Stimulated activated CD4-positive, alpha-beta T cell treated with anti-CD3 and anti-CD28 coated beads, Interleukin-4, amount 100 ng/mL, for 1 hour (primary cell): ENCODE measurements at regions not wholly inside any gene's neighbourhood (a gene's known extent, or its start where the extent isn't known, plus 50 kb on each side); places are given as distances from the start of the nearest gene placed in this dataset.

Experiments used
- DNase-seq: peaks from one replicate; pipeline ENCODE4 v3.0.0-alpha.2; 2020

- DNase-seq, result no peak
These were observed 1297.7 kb downstream of the C4orf33 start for GRCh38 chr4:130393642-130394041.

DNA sequence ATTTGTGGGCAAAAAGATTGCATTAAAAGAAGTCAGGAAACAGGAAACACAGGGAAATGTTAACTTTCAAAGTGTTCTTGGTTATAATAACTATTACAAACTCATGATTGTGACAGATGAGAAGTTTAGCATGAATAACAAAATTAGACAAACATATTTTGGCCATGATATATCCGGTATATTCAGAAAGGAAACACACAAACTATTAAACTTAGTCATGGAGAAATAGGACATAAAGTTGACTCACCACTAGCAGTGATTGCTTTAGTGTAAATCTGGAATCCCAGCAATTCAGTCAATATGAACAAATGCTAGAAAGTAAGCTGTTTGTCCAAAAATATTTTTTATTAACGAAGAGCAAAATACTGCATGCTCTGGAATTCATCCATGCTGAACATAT, 1299.9 kb downstream of the C4orf33 start:
- DNase-seq, result no peak

DNA sequence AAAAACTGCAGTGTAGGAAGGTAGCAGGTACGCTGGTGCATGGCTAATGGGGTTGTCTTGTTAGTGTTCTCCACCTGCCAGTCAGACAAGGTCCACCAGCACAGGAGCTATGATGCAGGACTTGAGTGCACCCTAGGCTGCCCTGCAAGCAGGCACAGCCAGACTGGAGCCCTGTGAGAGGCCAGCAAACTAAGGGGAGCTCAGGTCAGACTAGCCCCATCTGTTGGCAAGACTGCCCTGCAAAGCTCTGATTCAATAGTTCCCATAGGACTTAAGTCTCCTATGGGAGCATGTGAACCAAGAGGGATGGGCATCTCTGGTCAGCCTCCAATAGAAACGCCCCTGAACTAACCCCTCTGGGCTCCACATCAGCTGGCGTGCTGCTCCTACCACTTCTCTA, 1307.3 kb downstream of the C4orf33 start:
- no peak for DNase-seq

GRCh38 chr4:130416228-130416627, 1320.3 kb downstream of the C4orf33 start:
- no peak for DNase-seq

DNA sequence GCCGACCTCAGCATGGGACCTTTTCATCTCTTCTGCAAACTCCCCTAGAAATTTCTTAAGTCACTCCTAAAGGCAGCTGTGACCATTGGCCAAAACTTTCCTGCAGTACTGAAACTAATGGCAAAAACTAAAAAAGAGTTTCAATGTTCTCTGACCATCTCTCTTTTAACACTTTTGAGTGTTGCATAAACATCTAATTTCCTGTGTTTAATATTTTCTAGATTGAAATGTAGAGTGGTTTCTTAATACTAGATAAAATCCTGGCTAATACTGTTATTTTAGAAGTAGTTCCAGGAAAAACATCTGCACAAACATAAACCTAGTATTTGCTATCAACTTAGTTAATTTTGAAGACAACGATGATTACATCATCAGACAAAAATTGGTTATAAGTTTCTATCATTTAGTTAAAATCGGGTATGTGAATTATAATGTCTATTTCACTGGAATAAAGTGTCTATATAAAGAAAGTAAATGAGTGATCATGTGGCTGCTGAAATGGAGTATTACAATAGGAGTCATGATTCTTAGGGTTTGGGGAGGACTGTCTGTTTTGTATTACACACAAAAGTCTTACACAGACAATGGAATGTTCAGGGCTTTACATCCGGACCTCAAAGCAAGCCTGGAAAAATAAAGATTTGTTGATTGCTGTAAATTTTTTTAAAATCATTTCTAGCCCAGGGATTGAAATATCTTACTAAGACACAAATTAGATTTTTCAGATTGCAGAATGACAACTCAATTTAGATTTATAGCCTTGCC, 1323.4 kb downstream of the C4orf33 start:
- DNase-seq, result no peak

DNA sequence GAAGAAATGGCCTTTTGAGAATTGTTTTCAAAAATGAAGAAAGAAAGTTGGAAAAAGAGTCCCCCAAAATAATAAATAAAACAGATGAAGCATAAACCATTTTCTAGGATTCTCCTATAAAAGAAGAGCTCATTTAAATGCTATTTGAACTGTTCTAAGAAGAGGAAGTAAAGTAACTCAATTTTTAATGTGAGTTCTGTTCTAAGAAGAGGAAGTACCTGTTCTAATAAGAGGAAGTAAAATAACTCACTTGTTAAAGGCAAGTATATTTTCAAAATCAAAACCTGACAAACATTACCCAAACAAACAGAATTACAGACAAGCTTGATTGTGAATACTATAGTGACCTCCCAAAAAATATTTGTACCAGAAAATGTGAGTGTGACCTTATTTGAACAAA, 1326.3 kb downstream of the C4orf33 start:
- DNase-seq, result no peak

- DNase-seq, result no peak
These were observed 1328.3 kb downstream of the C4orf33 start for GRCh38 chr4:130424211-130424610.

- no peak for DNase-seq
These were observed 1336.3 kb downstream of the C4orf33 start for GRCh38 chr4:130432289-130432688.

- no peak for DNase-seq
These were observed 1353.8 kb downstream of the C4orf33 start for GRCh38 chr4:130449741-130450140.

DNA sequence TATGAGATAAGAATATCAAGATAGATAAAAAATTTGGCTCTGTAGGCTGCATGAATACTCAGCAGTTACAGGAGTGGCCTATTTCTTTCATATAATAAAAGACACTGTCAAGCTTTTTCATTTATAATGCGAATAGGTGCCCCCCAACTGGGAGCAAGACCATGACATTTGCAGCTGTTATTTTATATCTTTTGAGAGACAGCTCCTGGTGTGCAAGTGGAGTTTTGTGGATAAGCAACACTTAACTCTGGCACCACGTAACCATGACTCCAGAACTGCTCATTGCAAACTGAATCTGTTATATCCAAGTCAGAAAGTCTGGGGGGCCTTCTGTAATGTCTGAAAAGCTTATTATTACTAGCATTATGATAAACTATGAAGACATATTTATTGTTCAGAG, 1372.4 kb downstream of the C4orf33 start:
- DNase-seq, result no peak

DNA sequence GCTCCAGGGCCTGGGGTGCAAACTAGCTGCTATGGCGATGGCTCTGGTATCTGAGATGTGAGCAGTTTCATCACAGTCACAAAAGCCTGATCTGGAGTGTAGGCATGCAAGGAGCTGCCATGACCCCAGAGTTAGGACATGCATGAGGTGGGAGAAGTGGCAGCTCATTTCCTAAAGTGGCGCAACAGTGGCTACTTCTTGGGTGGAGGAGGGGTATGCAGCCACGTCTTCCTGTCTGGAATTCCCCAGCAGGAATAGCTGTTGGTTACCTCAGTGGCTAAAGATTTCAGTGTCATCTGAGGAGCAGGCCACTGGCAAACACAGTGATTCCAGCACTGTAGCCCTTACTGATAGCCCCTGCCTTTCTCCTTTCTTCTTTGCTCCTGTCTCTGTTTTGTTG, 1382.5 kb downstream of the C4orf33 start:
- DNase-seq, result no peak

GRCh38 chr4:130479020-130479419, 1383.1 kb downstream of the C4orf33 start:
- no peak for DNase-seq

DNA sequence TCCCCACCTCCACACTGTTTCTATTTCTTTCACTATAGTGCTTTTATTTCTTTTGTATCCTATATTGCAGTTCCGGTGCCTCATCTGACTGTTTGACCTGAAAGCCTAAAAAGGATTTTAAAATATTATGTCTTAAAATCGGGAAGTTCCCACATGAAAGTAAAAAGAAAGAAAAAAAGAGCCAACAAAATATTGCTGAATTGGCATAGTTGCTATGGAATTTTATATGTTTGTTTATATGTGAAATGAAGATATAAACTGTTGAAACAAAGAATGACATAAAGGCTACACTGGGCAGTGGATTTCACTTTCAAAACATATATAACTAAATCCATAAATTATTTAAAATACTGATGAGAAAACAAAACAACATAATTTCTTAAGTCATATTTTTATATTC, 1383.7 kb downstream of the C4orf33 start:
- DNase-seq, result no peak

GRCh38 chr4:130484826-130485225, 1388.9 kb downstream of the C4orf33 start:
- no peak for DNase-seq

- no peak for DNase-seq
These were observed 1389.4 kb downstream of the C4orf33 start for GRCh38 chr4:130485371-130485770.

- DNase-seq, result no peak
These were observed 1390.2 kb downstream of the C4orf33 start for GRCh38 chr4:130486186-130486585.

DNA sequence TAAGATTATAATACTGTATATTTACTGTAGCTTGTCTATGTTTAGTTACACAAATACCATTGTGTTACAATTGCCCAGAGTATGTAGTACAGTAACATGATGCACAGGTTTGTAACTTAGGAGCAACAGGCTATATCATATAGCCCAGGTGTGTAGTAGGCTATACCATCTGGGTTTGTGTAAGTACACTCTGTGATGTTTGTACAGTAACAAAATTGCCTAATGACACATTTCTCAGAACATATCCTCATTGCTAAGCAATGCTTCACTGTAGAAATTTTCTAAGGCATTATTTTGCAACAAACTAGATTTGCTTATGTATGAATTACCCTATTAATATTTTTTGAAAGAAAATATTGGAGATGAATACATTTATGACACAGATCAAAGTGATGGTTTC, 1390.9 kb downstream of the C4orf33 start:
- no peak for DNase-seq

DNA sequence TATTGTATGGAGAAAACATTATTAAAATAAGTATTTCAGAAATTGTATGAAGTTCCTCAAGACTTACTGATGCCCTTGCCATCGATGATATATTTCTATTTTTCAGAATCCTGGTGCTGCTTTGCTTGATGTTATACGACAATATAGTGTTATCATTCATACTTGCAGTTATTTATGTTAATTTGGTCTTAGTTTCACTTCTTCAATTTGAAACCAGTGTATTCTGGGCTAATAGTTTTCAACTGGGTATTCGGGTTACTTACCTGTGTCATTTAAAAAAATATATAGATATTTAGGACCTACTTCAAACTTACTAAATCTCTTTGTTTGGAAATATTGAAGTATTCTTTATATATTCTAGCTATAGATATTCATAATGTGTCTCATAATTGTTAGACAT, 1414.7 kb downstream of the C4orf33 start:
- DNase-seq, result no peak

- DNase-seq, result no peak
These were observed 1415.8 kb downstream of the C4orf33 start for GRCh38 chr4:130511776-130512175.

DNA sequence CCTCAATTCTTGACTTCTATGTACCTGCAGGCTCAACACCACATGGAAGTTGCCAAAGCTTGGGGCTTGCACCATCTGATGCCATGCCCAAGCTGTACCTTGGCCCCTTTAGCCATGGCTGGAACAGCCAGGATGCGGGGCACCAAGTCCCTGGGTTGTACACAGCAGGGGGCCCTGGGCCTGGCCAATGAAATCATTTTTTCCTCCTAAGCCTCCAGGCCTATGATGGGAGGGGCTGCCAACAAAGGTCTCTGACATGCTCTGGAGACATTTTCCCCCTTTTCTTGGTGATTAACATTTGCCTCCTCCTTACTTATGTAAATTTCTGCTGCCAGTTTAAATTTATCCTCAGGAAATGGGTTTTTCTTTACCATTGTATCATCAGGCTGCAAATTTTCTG, 1428.1 kb downstream of the C4orf33 start:
- DNase-seq, result no peak

- no peak for DNase-seq
These were observed 1434.6 kb downstream of the C4orf33 start for GRCh38 chr4:130530505-130530904.

DNA sequence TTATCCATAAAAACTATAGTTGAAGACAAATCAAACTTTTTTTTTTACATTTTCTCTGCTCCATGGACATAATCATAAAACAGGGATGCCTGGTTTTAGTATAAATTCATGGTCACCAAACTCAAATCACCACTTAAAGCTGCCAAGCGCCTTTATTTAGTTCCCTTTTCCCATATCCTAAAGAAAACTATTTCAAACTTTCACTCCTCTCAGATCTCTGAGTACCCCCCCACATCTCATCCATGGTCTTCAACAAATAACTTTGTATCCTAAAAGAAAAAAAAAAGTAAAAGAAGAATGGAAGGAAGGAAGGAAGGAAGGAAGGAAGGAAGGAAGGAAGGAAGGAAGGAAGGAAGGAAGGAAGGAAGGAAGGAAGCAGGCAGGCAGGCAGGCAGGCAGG, 1438.7 kb downstream of the C4orf33 start:
- no peak for DNase-seq

DNA sequence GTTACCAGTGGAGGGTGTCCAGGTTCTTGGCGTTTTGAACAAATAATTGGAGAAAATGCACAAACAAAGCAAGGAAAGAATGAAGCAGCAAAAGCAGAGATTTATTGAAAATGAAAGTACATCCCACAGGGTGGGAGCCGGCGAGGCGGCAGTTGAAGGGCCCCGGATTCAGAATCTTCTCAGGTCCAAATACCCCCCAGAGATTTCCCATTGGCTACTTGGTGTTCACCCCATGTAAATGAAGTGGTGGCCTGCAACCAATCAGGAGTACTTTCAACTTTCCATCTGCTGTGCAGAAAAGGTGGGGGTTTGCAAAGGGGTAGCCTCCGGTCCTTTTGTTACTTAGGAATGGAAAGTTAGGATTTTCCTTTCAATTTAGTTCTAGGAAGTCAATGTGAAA, 1447.0 kb downstream of the C4orf33 start:
- DNase-seq, result no peak

GRCh38 chr4:130545171-130545570, 1449.2 kb downstream of the C4orf33 start:
- DNase-seq, result no peak

DNA sequence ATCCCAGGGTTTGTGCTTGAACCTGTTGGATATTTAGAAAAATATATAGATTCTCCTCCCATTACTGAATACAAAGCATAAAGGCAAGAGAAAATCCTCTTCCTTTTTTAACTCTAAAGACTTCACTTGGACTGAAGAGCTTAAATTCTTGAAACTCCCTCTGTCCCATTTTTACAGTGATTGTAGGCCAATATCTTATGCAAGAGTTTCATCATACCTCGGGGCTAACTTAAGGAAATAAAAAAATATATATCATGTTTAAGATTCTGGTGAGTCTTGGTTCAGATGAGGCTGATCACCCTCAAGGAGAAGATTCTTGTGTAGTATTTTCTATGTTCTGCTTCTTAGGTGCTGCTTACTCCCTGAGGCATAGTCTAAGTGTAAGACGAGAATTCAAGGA, 1449.6 kb downstream of the C4orf33 start:
- no peak for DNase-seq
